SK-N-SH (cell line): ENCODE measurements at regions not wholly inside any gene's neighbourhood (a gene's known extent, or its start where the extent isn't known, plus 50 kb on each side); places are given as distances from the start of the nearest gene placed in this dataset.

Experiments used
- CTCF ChIA-PET: fragments of 300-600, 350-600 bp; formaldehyde crosslinking; extraction: SDS; loops from one replicate; lab custom pipeline; 2021; lab: Yijun Ruan, JAX
- POLR2A ChIA-PET: fragments of 350-600 bp; sonication (Branson Sonifier 250); formaldehyde crosslinking; extraction: SDS; loops from one replicate; lab custom pipeline; 2020; ENCODE audit warnings: antibody characterized with exemption, inconsistent platforms; lab: Yijun Ruan, JAX
- DNase-seq: peaks from one replicate; pipeline ENCODE4 v3.0.0; 2012
- H2AFZ ChIP-seq: fragments of 200-600 bp; sonication (generic); 2 replicates; pipeline ENCODE4 v1.8.1; 2016; ENCODE audit warnings: antibody characterized with exemption, mild to moderate bottlenecking, low read depth
- H3F3A ChIP-seq: fragments of 200-600 bp; sonication (generic); replicated peaks from 2 replicates; pipeline ENCODE3; 2016; ENCODE audit warnings: antibody characterized with exemption, mild to moderate bottlenecking; ENCODE audit not compliant: insufficient read depth
- H3K27ac ChIP-seq, 2 experiments: fragments of 200-500 bp in 1 of 2; fragments of 200-600 bp in 1 of 2; sonication (Bioruptor generic) in 1 of 2; sonication (generic), shearing (Covaris generic) in 1 of 2; 2 replicates each; pipeline versions ENCODE4 v1.5.1 to v1.6.1; 2014 to 2016; ENCODE audit warnings: low read depth in 2 of 2, inconsistent platforms in 1 of 2, low read length in 1 of 2, mild to moderate bottlenecking in 1 of 2, mixed read lengths in 1 of 2
- H3K27me3 ChIP-seq: fragments of 200-600 bp; sonication (generic), shearing (Covaris generic); 2 replicates; pipeline ENCODE4 v1.6.1; 2016; ENCODE audit warnings: mixed run types; ENCODE audit not compliant: insufficient read depth
- H3K36me3 ChIP-seq, 2 experiments: fragments of 200-500 bp in 1 of 2; fragments of 200-600 bp in 1 of 2; sonication (Bioruptor generic) in 1 of 2; sonication (generic) in 1 of 2; replicated peaks in 1 of 2; 2 replicates each; pipeline versions ENCODE3 to v1.5.1; 2014 to 2016; ENCODE audit warnings: low read length in 1 of 2, mild to moderate bottlenecking in 1 of 2; ENCODE audit not compliant: insufficient read depth in 2 of 2, control insufficient read depth in 1 of 2
- H3K4me1 ChIP-seq, 2 experiments: fragments of 200-500 bp in 1 of 2; fragments of 200-600 bp in 1 of 2; sonication (Bioruptor generic) in 1 of 2; sonication (generic), shearing (Covaris generic) in 1 of 2; 2 replicates each; pipeline versions ENCODE4 v1.5.1 to v1.6.1; 2014 to 2016; ENCODE audit warnings: low read depth in 1 of 2, low read length in 1 of 2, mixed run types in 1 of 2; ENCODE audit not compliant: insufficient read depth in 2 of 2, control insufficient read depth in 1 of 2
- H3K4me2 ChIP-seq: fragments of 200-600 bp; sonication (generic), shearing (Covaris generic); 2 replicates; pipeline ENCODE4 v1.6.1; 2017; ENCODE audit warnings: mixed run types
- H3K4me3 ChIP-seq, 2 experiments: fragments of 200-500 bp in 1 of 2; fragments of 200-600 bp in 1 of 2; sonication (Bioruptor generic) in 1 of 2; sonication (generic), shearing (Covaris generic) in 1 of 2; 2 replicates each; pipeline versions ENCODE4 v1.5.1 to v1.8.1; 2014 to 2016; ENCODE audit warnings: low read depth in 2 of 2, inconsistent platforms in 1 of 2, low read length in 1 of 2, mild to moderate bottlenecking in 1 of 2, mixed read lengths in 1 of 2, moderate library complexity in 1 of 2
- H3K79me2 ChIP-seq: fragments of 200-600 bp; sonication (generic); 2 replicates; pipeline ENCODE4 v1.8.1; 2017; ENCODE audit warnings: mild to moderate bottlenecking; ENCODE audit not compliant: insufficient read depth
- H3K9ac ChIP-seq: fragments of 200-600 bp; sonication (generic); 2 replicates; pipeline ENCODE4 v1.6.1; 2017; ENCODE audit warnings: mixed run types
- H3K9me2 ChIP-seq: fragments of 200-600 bp; sonication (generic); 2 replicates; pipeline ENCODE4 v1.6.1; 2017; ENCODE audit warnings: mixed run types
- H3K9me3 ChIP-seq: fragments of 200-600 bp; sonication (generic); 2 replicates; pipeline ENCODE4 v1.6.1; 2017; ENCODE audit warnings: mixed run types, mild to moderate bottlenecking, moderate library complexity
- H4K20me1 ChIP-seq: fragments of 200-600 bp; sonication (generic); 2 replicates; pipeline ENCODE4 v1.6.1; 2017; ENCODE audit warnings: mild to moderate bottlenecking, mixed run types; ENCODE audit not compliant: insufficient read depth
- ELF1 ChIP-seq: IDR thresholded peaks from 2 replicates; pipeline ENCODE4 v1.4.0; 2012
- EP300 ChIP-seq, 2 experiments: IDR thresholded peaks; 2 replicates each; pipeline versions ENCODE4 v1.4.0 to v1.6.1; 2012; ENCODE audit warnings: borderline replicate concordance in 1 of 2, low read depth in 1 of 2, low read length in 1 of 2
- FOXJ3 ChIP-seq: sonication (generic); formaldehyde crosslinking; IDR thresholded peaks from 2 replicates; pipeline ENCODE4 v1.5.1; 2020; ENCODE audit warnings: mild to moderate bottlenecking, missing genetic modification reagents
- GABPA ChIP-seq: IDR thresholded peaks from 2 replicates; pipeline ENCODE4 v1.4.0; 2012; ENCODE audit warnings: low read depth, mild to moderate bottlenecking
- JUND ChIP-seq: IDR thresholded peaks from 2 replicates; pipeline ENCODE4 v1.4.0; 2012
- MEF2A ChIP-seq: IDR thresholded peaks from 2 replicates; pipeline ENCODE4 v1.4.0; 2012; ENCODE audit warnings: low read depth, borderline replicate concordance
- NRF1 ChIP-seq: IDR thresholded peaks from 2 replicates; pipeline ENCODE4 v1.6.1; 2012; ENCODE audit warnings: low read depth, mild to moderate bottlenecking, low read length
- RAD21 ChIP-seq: IDR thresholded peaks from 2 replicates; pipeline ENCODE4 v1.6.1; 2012; ENCODE audit warnings: mild to moderate bottlenecking, low read length
- RCOR1 ChIP-seq: fragments of 150-350 bp; IDR thresholded peaks from 2 replicates; pipeline ENCODE4 v1.6.1; 2017; ENCODE audit warnings: antibody characterized with exemption, low read length
- RFX5 ChIP-seq: IDR thresholded peaks from 2 replicates; pipeline ENCODE4 v1.6.1; 2012; ENCODE audit warnings: mild to moderate bottlenecking, improper control_type of control experiment, low read length
- RXRA ChIP-seq: IDR thresholded peaks from 2 replicates; pipeline ENCODE4 v1.4.0; 2012; ENCODE audit warnings: low read depth, mild to moderate bottlenecking, borderline replicate concordance
- SMC3 ChIP-seq: IDR thresholded peaks from 2 replicates; pipeline ENCODE4 v1.6.1; 2012; ENCODE audit warnings: low read depth, low read length, improper control_type of control experiment
- WGBS: methylation state at CpG from one replicate; pipeline ENCODE4 v1.1.6; 2017; ENCODE audit warnings: low lambda C conversion rate; 5-methylcytosine and 5-hydroxymethylcytosine counted together
- TF ChIP-seq, protein P1 (sequence below): IDR thresholded peaks from 2 replicates; pipeline ENCODE4 v1.4.0; 2012; ENCODE audit warnings: low read depth
- TF ChIP-seq, protein P2 (sequence below): IDR thresholded peaks from 2 replicates; pipeline ENCODE4 v1.4.0; 2012; ENCODE audit warnings: low read depth, borderline replicate concordance
- TF ChIP-seq, protein P3 (sequence below): fragments of 150-350 bp; IDR thresholded peaks from 2 replicates; pipeline ENCODE4 v1.6.1; 2016; ENCODE audit warnings: mild to moderate bottlenecking, low read depth, low read length

DNA sequence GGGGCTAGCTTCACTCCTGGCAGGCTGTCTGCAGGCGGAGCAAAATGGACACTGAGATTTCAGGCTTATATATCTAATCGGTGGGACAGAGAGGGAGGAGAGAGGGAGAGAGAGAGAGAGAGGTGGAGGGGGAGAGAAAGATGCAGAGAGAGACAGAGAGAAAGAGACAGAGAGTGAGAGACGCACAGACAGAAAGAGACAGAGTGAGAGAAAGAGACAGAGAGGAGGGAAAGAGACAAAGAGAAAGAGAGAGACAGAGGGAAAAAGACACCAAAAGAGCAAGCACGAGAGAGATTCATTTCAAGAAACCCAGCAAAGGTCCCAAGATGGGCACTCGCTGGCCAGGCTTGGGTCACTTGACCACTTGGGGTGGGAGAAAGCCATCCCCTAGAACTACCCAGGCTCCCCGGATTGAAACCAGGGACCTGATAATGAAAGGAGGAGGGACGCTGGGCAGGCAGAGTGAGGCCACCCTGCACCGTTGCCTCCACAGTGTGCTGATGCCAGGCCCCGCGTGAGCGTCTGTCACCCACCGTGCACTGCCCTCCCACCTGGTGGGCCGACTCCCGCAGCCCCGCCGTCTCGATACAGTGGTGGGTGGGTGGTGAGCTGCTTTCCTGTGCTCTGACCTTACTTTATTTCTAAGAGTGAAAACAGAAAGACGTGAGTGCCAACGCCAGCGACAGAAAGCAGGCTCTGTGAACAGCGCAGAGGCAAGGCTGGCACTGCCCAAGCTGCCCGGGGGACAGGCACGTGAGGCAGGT is 67.9 kb upstream of the SLCO4A1 start:
- TF ChIP-seq JUND = no peak
- no peak for TF ChIP-seq GABPA
- no peak for TF ChIP-seq NRF1
- TF ChIP-seq FOXJ3 = no peak
- Histone ChIP-seq H3K9ac (no peak overlapping the region), H3K9me3 (no peaks in the 10 kb centered on the region), H4K20me1 (no peaks in the 10 kb centered on the region), H2AFZ (no peak overlapping the region), H3K27me3 (peaks cover 8% of the 10 kb centered on the region), H3F3A (no peaks in the 10 kb centered on the region), H3K36me3 (no peaks in the 10 kb centered on the region), H3K9me2 (no peaks in the 10 kb centered on the region), H3K4me3 (no peak overlapping the region), H3K4me2 (no peak overlapping the region), H3K4me1 (no peaks in the 10 kb centered on the region), H3K27ac (no peak overlapping the region), H3K79me2 (no peaks in the 10 kb centered on the region)
- CTCF ChIA-PET = no interaction called here
- no peak for DNase-seq
- 48% methylated on average over 18 of the region's 23 CpGs for WGBS
- POLR2A ChIA-PET = no interaction called here

DNA sequence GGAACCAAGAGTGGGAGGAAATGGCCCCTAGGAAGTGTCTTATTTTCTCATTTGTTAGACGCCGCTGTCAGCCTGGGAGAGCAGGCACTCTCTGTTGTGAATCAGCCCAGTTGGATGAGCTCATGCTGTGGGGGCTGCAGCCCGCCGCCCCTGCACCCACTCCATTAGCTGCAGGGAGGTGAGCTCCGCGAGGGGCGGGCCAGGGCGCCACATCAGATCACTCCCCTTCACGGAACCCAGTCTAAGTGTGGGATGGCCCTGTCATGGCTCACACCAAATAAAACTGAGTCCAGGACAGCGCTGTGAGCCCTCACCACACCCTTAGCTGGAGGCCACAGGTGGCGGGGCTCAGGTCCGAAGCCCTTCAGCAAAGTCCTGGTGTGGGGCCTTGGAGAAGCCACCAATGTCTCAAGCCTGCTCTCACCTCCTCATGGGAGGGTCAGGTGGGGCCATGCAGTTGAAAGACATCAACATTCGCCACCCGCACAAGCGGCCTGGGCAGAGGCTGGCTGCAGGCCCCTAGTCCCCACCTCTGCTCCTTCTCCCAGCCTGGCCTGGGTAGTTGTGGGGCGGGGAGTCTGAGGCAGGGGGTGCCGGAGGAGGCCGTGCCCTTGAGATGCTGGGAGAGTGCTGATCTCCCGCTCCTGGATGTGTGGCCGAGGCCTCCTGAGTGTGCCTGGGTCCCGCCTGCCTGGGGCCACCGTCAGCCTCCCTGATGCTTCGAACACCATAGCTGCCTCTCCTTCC is 66.2 kb upstream of the SLCO4A1 start:
- H3K4me2 ChIP-seq = no peak overlapping the region
- H3F3A ChIP-seq = no peaks in the 10 kb centered on the region
- H3K36me3 ChIP-seq = no peaks in the 10 kb centered on the region
- no peak overlapping the region for H2AFZ ChIP-seq
- POLR2A ChIA-PET = no interaction called here
- no peak for TF ChIP-seq RFX5
- TF ChIP-seq, protein P1, sequence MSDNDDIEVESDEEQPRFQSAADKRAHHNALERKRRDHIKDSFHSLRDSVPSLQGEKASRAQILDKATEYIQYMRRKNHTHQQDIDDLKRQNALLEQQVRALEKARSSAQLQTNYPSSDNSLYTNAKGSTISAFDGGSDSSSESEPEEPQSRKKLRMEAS = no peak
- no peak for TF ChIP-seq RXRA
- TF ChIP-seq RAD21 = no peak
- TF ChIP-seq, protein P2, sequence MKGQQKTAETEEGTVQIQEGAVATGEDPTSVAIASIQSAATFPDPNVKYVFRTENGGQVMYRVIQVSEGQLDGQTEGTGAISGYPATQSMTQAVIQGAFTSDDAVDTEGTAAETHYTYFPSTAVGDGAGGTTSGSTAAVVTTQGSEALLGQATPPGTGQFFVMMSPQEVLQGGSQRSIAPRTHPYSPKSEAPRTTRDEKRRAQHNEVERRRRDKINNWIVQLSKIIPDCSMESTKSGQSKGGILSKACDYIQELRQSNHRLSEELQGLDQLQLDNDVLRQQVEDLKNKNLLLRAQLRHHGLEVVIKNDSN = no peak
- TF ChIP-seq MEF2A = no peak
- no peak for TF ChIP-seq ELF1
- TF ChIP-seq SMC3 = no peak
- TF ChIP-seq, protein P3, sequence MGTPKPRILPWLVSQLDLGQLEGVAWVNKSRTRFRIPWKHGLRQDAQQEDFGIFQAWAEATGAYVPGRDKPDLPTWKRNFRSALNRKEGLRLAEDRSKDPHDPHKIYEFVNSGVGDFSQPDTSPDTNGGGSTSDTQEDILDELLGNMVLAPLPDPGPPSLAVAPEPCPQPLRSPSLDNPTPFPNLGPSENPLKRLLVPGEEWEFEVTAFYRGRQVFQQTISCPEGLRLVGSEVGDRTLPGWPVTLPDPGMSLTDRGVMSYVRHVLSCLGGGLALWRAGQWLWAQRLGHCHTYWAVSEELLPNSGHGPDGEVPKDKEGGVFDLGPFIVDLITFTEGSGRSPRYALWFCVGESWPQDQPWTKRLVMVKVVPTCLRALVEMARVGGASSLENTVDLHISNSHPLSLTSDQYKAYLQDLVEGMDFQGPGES = no peak
- TF ChIP-seq RCOR1 = no peak
- no peak for TF ChIP-seq EP300 (IDR thresholded peaks at IDR 0.05; ENCODE audit: borderline replicate concordance in 1 of 2, low read depth in 1 of 2, low read length in 1 of 2)
- H3K27ac ChIP-seq = no peak overlapping the region
- WGBS = 60% methylated on average over 19 of the region's 23 CpGs
- H4K20me1 ChIP-seq = no peaks in the 10 kb centered on the region
- H3K9me2 ChIP-seq = no peaks in the 10 kb centered on the region
- no peaks in the 10 kb centered on the region for H3K79me2 ChIP-seq
- peaks cover 8% of the 10 kb centered on the region for H3K27me3 ChIP-seq
- CTCF ChIA-PET = interaction anchor here (1.0 to 3.1 kb wide), 2 partner anchors 41 to 77 kb away, joined by 3 to 13 read pairs; no protein-coding TSS in a partner anchor
- no peak overlapping the region for H3K9ac ChIP-seq
- DNase-seq = no peak
- H3K4me3 ChIP-seq = no peak overlapping the region
- H3K9me3 ChIP-seq = no peaks in the 10 kb centered on the region
- no peaks in the 10 kb centered on the region for H3K4me1 ChIP-seq
